HG03457 (cell line): ENCODE measurements at regions not wholly inside any gene's neighbourhood (a gene's known extent, or its start where the extent isn't known, plus 50 kb on each side); places are given as distances from the start of the nearest gene placed in this dataset.

ENCODE experiments used
- ATAC-seq: cut with Tn5 transposase; IDR thresholded peaks from one replicate; pipeline ENCODE4 v1.9.1; 2021; ENCODE audit warnings: moderate number of reproducible peaks; ENCODE audit not compliant: unreplicated experiment

GRCh38 chr14:97180304-97181200 lies 383.4 kb downstream of the VRK1 start:
- no peak for ATAC-seq

- no peak for ATAC-seq
Measured at GRCh38 chr14:97185186-97185585, 388.0 kb downstream of the VRK1 start.

DNA sequence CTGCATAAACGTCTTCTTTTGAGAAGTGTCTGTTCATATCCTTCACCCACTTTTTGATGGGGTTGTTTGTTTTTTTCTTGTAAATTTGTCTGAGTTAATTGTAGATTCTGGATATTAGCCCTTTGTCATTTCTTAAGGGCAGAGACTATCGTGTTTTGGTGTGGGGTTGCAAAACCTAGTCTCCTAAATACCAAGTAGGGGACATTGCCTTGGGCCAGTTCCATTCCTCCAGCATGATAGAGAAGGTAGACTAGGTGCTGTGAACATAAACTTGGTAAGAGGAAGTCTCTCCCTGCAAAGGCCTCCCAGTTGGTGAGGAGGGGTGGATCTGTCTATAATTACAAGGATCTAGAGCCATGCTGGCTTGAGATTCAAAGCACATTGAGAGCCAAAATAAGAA lies 390.7 kb downstream of the VRK1 start:
- no peak for ATAC-seq

- ATAC-seq, result no peak
Measured at GRCh38 chr14:97196336-97196735, 399.2 kb downstream of the VRK1 start.

DNA sequence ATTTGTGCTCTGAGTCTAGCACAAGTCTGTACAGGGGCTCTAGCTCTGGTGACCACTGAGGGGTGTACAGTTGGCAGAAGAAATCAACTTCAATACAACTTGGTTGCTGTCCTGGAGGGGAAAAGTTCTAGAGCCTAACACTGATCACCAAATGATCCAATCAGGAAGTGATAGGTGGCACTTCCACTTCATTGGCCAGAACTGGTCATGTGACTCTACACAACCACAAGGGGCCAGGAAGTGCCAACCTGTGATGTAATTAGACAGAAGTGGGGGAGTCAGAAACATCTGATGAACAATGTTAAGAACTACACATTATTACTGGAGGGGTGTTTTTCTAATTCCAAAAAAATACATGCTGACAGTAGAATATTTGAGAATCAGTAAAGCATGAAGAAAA lies 401.6 kb downstream of the VRK1 start:
- no peak for ATAC-seq

DNA sequence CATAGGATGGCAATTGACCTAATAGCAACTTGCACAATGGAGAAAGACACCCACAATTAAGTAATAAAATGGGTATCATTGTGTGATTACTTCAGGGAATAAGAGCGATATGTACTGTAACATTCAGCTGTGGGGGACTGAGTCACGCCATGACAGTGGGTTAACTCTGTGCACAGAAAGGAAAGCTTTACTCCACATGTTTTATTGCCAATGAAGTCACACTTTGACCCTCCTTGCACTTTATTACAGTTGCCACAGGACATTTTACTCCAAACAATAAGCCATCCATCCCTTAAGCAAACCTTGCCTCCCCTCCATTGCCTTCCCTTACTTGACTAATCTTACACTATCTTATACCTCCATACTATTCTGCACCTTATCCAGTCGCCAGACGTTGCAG lies 403.1 kb downstream of the VRK1 start:
- ATAC-seq, result no peak

DNA sequence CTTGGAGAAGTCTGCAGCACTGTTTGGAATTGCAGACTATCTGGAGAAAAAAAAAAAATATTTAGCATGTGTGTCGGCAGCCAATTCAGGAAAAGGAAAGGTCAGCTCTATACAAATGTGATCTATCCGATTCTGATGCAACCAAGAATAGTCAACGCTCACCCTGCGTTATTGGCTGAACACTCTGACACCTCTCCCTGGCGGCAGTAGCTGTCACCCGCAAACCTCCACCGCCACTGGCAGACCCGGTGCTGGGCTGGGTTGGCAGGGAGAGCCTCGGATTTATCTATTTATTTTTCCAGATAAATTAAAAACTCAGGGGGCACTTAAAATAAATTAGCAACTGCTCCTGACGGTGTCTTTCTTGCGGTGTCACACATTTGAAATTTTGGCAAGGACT lies 409.7 kb downstream of the VRK1 start:
- no peak for ATAC-seq

- no peak for ATAC-seq
Measured at GRCh38 chr14:97210202-97210601, 413.0 kb downstream of the VRK1 start.

GRCh38 chr14:97212399-97212798 lies 415.2 kb downstream of the VRK1 start:
- no peak for ATAC-seq

GRCh38 chr14:97213720-97214119 lies 416.5 kb downstream of the VRK1 start:
- no peak for ATAC-seq

DNA sequence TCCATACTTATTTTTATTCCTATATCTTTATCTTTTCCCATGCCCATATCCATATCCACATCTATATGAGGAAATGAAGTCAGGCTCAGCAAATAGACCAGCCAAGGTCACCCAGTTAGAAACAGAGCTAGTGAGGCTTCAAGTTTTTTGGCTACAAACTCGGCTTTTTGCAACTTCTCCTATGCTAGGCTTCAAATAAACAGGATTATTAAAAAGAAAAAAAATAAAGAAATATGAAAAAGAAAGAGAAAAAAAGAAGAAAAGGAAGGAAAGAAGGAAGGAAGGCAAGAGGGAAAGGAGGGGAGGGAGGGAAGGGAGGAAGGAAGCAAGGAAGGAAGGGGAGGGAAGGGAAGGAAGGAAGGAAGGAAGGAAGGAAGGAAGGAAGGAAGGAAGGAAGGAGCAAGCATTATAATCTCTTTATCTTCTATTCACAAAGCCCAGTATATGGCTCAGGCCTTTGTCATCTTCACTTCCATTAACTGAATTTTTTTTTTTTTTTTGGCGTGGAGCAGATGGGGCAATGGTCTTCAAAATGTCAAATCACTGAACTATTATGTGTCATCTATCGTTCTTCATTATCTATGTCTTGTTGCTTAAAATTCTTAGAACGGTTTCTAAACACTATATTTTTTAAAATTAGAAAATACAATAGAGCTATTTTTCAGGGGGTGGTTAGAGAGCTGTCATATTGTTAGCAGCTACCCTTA lies 418.2 kb downstream of the VRK1 start:
- ATAC-seq, result no peak

- ATAC-seq, result no peak
Measured at GRCh38 chr14:97217111-97217885, 420.1 kb downstream of the VRK1 start.

- no peak for ATAC-seq
Measured at GRCh38 chr14:97218274-97218673, 421.1 kb downstream of the VRK1 start.

DNA sequence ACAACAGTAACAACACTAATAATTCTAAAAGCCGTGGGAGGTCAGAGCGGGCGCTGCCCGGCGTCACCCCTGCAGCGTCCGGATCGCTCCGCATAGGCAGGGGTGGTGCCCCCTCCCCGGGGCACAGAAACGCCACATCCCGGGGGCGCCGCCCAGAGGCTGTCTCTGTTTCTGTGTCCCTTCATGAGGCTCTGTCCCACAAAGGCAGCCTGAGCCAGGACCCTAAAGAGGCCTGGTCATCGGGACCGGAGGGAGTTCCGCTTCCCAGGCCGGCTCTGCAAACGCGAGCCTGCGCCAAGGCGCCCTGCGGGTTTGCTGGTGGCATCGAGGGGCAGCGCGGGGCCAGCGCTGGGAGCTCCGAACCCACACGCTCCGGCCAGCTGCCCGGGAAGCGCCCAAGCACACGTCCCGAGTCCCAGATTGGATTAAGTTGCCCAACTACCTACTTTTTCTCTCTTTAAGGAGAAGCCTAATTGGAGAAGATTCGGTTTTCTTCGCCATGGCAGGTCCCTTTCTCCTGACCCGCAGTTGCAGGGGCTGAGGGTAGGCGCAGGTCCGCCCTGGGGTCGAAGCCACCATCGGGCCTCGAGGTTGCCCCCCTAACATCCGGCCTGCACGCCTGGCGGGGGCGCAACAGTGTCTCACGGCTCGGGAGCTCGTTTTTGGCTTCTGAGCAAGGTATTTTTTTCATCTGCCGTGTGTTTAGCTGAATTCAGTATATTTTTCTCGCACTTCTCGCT lies 421.7 kb downstream of the VRK1 start:
- no peak for ATAC-seq

- ATAC-seq, result no peak
Measured at GRCh38 chr14:97219431-97220017, 422.3 kb downstream of the VRK1 start.

GRCh38 chr14:97221572-97222285 lies 424.5 kb downstream of the VRK1 start:
- no peak for ATAC-seq

GRCh38 chr14:97224016-97224415 lies 426.8 kb downstream of the VRK1 start:
- ATAC-seq, result no peak

GRCh38 chr14:97230051-97230450 lies 432.9 kb downstream of the VRK1 start:
- no peak for ATAC-seq

- ATAC-seq, result no peak
Measured at GRCh38 chr14:97233319-97233985, 436.3 kb downstream of the VRK1 start.
